Natural killer cell treated with Interleukin-12 subunit alpha and Interleukin-12 subunit beta and Interleukin-15 and Interleukin-18, amount 100 ng/mL, for 72 hours (primary cell): ENCODE measurements at regions not wholly inside any gene's neighbourhood (a gene's known extent, or its start where the extent isn't known, plus 50 kb on each side); places are given as distances from the start of the nearest gene placed in this dataset.

ENCODE experiments used
- ATAC-seq, 2 donors: fragments of 150-1000 bp; cut with Tn5 transposase in 1 of 2; sonication (Bioruptor Pico), chemical (Tn5 transposase) in 1 of 2; 2 replicates each; pipeline ENCODE4 v1.10.0; 2021
- DNase-seq: peaks from one replicate; pipeline ENCODE4 v3.0.0; 2022; ENCODE audit warnings: low spot score
- H3K27ac Mint-ChIP-seq, 2 donors: 1 replicate in 1 of 2; 2 replicates in 1 of 2; pipeline ENCODE4 v1.8.0; 2022; ENCODE audit warnings: mixed read lengths in 2 of 2, mild to moderate bottlenecking in 1 of 2, moderate library complexity in 1 of 2
- H3K27me3 Mint-ChIP-seq, 2 donors: 1 replicate in 1 of 2; 2 replicates in 1 of 2; pipeline ENCODE4 v1.8.0; 2022; ENCODE audit warnings: mixed read lengths in 2 of 2
- H3K36me3 Mint-ChIP-seq: one replicate; pipeline ENCODE4 v1.8.0; 2022; ENCODE audit warnings: mixed read lengths
- H3K4me1 Mint-ChIP-seq, 2 donors: 1 replicate in 1 of 2; 2 replicates in 1 of 2; pipeline ENCODE4 v1.8.0; 2022; ENCODE audit warnings: low read depth in 2 of 2, mixed read lengths in 2 of 2, mild to moderate bottlenecking in 1 of 2
- H3K4me3 Mint-ChIP-seq: one replicate; pipeline ENCODE4 v1.8.0; 2022; ENCODE audit warnings: mixed read lengths
- H3K9me3 Mint-ChIP-seq: 2 replicates; pipeline ENCODE4 v1.8.0; 2022; ENCODE audit warnings: mixed read lengths

DNA sequence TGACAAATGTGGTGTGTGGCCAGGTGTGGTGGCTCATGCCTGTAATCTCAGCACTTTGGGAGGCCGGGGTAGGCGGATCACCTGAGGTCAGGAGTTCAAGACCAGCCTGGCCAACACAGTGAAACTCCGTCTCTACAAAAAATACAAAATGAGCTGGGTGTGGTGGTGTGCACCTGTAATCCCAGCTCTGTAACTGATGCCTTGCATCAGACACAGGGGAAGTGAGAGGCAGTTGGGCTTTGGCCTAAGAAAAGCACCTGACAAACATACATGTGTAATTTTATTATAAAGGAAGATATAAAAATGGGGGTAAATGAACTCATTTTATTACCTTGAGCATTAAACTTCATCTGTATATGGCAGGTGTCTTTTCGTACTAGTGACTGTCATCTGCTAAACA lies 66.7 kb upstream of the FAM136A start:
- Mint-ChIP-seq H3K36me3 (no peaks in the 10 kb centered on the region), H3K27me3 (peaks cover 0 to 2% of the 10 kb centered on the region in 2 donors), H3K4me3 (no peak overlapping the region), H3K9me3 (no peaks in the 10 kb centered on the region), H3K4me1 (no peaks in the 10 kb centered on the region), H3K27ac (no peak overlapping the region)
- DNase-seq, result no peak
- ATAC-seq, result no peak

- H3K36me3 Mint-ChIP-seq, result no peaks in the 10 kb centered on the region
Measured at GRCh38 chr2:70367722-70368323, 66.0 kb upstream of the FAM136A start.

GRCh38 chr2:70362661-70363060 lies 60.8 kb upstream of the FAM136A start:
- H3K27me3 Mint-ChIP-seq, result peaks cover 1 to 9% of the 10 kb centered on the region in 2 donors
- DNase-seq, result no peak

More at GRCh38 chr2:70367722-70368323, 66.0 kb upstream of the FAM136A start:
- Mint-ChIP-seq H3K4me1 (no peaks in the 10 kb centered on the region), H3K4me3 (no peak overlapping the region), H3K9me3 (no peaks in the 10 kb centered on the region), H3K27me3 (peaks cover 0 to 2% of the 10 kb centered on the region in 2 donors), H3K27ac (no peak overlapping the region)
- ATAC-seq (no peak), DNase-seq (no peak)

DNA sequence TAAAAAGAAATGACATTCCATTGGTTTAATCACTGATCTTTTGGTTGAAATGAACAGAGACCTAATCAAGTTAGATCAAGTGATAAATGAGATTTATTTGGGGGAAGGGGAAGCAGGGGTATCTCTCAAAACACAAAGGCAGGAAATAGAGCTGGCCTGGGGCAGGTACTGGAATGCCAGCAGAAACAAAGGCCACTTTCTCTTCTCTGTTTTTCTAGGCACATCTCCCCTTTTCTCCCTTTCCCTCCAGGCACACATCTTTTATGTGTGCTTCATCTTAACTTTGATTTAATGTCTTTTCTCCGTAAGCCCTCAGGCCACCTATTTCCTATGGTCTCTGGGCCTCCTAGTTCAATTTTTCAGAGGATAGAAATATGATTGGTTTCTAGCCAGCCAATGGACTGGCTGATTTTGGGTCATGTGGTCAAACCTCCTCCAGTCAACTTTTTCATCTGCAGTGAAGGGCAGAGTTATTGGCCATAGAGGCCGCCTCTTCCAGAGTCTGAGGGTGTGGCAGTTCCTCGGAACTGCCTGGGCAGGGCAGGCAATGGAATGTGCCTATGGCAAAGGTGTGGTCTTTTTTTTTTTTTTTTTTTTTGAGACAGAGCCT lies 58.9 kb upstream of the FAM136A start:
- no peak overlapping the region for H3K27ac Mint-ChIP-seq
- H3K9me3 Mint-ChIP-seq, result no peaks in the 10 kb centered on the region
- no peak overlapping the region for H3K4me3 Mint-ChIP-seq
- H3K36me3 Mint-ChIP-seq, result no peaks in the 10 kb centered on the region
- peaks cover 8 to 26% of the 10 kb centered on the region in 2 donors for H3K27me3 Mint-ChIP-seq
- no peak for DNase-seq
- ATAC-seq, result no peak
- H3K4me1 Mint-ChIP-seq, result no peaks in the 10 kb centered on the region

More at GRCh38 chr2:70362661-70363060, 60.8 kb upstream of the FAM136A start:
- Mint-ChIP-seq H3K4me3 (no peak overlapping the region), H3K27ac (no peak overlapping the region), H3K4me1 (no peaks in the 10 kb centered on the region), H3K36me3 (no peaks in the 10 kb centered on the region), H3K9me3 (no peaks in the 10 kb centered on the region)
- ATAC-seq, result no peak

- no peak for ATAC-seq
- H3K27ac Mint-ChIP-seq, result no peak overlapping the region
- peaks cover 17 to 39% of the 10 kb centered on the region in 2 donors for H3K27me3 Mint-ChIP-seq
Measured at GRCh38 chr2:70357684-70358071, 55.8 kb upstream of the FAM136A start.

DNA sequence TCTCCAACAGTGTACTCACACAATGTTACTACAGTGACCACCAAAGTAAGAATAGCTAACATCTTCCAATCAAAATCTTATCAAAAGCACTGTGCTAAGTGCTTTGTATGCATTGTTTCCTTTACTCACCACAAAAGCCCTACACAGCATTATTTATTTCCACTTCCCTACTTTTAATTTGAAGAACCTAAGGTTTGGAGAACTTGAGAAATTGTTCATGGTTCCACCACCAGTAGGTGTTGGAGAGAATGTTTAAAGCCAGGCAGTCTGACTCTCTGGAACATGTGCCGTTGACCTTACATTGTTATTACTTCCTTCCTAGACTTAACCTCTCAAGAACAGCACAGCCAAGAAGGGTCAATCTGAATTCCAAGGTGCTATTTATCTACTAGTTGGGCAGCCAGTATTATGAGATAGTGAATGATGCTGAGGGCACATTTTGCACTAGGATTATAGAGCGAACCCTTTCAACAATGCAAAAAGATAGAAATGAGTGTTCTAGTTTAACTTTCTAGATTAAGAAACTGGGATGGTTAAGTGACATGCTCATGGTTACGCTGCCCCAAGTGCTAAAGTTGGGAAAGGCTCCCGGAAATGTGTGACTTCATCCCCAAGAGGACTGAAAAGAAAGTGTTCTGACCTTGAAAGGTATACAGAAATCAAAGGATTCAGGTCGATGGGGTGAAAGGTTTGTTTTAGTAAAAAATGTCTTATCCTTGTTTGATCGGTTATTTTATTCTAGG lies 55.2 kb upstream of the FAM136A start:
- Mint-ChIP-seq H3K36me3 (no peaks in the 10 kb centered on the region), H3K27me3 (peaks cover 17 to 39% of the 10 kb centered on the region in 2 donors), H3K4me1 (no peaks in the 10 kb centered on the region), H3K9me3 (no peaks in the 10 kb centered on the region), H3K27ac (no peak overlapping the region), H3K4me3 (no peak overlapping the region)
- DNase-seq, result no peak
- no peak for ATAC-seq

More at GRCh38 chr2:70357684-70358071, 55.8 kb upstream of the FAM136A start:
- Mint-ChIP-seq H3K4me3 (no peak overlapping the region), H3K9me3 (no peaks in the 10 kb centered on the region), H3K36me3 (no peaks in the 10 kb centered on the region), H3K4me1 (no peaks in the 10 kb centered on the region)
- DNase-seq, result no peak

DNA sequence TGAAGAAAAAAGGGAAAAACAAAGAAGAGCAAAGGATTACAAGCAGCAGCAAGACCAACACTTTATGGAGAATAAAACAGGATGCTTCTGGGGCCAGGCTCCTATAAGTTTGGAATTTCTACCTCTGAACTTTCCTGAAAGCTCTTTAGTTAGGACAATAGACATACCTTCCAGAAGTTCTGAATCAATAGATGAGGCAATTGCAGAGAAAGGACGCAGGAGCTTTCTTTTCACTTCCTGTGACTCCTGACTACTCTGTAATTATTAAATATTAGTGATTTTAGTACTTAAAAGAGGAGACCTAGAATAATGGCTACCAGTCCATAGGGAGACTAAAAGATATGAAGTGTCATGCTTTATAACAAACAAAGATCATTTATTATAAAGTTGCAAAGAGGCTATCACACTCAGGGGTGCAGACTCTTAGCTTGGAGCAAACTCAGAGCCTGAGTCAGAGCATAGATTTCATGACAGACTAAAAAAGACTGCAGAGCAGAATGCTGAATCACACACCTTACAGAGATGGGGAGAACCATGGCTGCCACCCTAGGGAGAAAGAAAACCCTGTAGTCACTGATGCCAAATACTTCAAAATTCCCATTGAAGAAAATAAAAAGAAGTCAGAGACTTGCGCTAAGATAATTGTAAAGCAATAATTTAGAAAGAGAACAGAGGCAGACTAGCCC lies 52.5 kb upstream of the FAM136A start:
- Mint-ChIP-seq H3K9me3 (no peaks in the 10 kb centered on the region), H3K36me3 (no peaks in the 10 kb centered on the region), H3K27me3 (peaks cover 32 to 61% of the 10 kb centered on the region in 2 donors), H3K4me1 (no peaks in the 10 kb centered on the region), H3K4me3 (no peak overlapping the region), H3K27ac (no peak overlapping the region)
- ATAC-seq, result no peak
- DNase-seq, result no peak
